ENCODE measurements at regions not wholly inside any gene's neighbourhood (a gene's known extent, or its start where the extent isn't known, plus 50 kb on each side); places are given as distances from the start of the nearest gene placed in this dataset.

- TF ChIP-seq, protein P1, sequence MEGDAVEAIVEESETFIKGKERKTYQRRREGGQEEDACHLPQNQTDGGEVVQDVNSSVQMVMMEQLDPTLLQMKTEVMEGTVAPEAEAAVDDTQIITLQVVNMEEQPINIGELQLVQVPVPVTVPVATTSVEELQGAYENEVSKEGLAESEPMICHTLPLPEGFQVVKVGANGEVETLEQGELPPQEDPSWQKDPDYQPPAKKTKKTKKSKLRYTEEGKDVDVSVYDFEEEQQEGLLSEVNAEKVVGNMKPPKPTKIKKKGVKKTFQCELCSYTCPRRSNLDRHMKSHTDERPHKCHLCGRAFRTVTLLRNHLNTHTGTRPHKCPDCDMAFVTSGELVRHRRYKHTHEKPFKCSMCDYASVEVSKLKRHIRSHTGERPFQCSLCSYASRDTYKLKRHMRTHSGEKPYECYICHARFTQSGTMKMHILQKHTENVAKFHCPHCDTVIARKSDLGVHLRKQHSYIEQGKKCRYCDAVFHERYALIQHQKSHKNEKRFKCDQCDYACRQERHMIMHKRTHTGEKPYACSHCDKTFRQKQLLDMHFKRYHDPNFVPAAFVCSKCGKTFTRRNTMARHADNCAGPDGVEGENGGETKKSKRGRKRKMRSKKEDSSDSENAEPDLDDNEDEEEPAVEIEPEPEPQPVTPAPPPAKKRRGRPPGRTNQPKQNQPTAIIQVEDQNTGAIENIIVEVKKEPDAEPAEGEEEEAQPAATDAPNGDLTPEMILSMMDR (IDR thresholded peaks at IDR 0.05; ENCODE audit: insufficient read depth, low read depth, low read length): no peak
- no peak for TF ChIP-seq EZH2 (IDR thresholded peaks at IDR 0.05; ENCODE audit: insufficient read depth, low read length)
These were observed 108.8 kb upstream of the MAGI3 start for GRCh38 chr1:113281550-113281949.
